ENCODE measurements at regions not wholly inside any gene's neighbourhood (a gene's known extent, or its start where the extent isn't known, plus 50 kb on each side); places are given as distances from the start of the nearest gene placed in this dataset.
"Not testable (repeated sequence)": the region's sequence is repeated elsewhere in the genome, so short reads cannot be mapped to it uniquely, and the experiment has no call there.

DNA sequence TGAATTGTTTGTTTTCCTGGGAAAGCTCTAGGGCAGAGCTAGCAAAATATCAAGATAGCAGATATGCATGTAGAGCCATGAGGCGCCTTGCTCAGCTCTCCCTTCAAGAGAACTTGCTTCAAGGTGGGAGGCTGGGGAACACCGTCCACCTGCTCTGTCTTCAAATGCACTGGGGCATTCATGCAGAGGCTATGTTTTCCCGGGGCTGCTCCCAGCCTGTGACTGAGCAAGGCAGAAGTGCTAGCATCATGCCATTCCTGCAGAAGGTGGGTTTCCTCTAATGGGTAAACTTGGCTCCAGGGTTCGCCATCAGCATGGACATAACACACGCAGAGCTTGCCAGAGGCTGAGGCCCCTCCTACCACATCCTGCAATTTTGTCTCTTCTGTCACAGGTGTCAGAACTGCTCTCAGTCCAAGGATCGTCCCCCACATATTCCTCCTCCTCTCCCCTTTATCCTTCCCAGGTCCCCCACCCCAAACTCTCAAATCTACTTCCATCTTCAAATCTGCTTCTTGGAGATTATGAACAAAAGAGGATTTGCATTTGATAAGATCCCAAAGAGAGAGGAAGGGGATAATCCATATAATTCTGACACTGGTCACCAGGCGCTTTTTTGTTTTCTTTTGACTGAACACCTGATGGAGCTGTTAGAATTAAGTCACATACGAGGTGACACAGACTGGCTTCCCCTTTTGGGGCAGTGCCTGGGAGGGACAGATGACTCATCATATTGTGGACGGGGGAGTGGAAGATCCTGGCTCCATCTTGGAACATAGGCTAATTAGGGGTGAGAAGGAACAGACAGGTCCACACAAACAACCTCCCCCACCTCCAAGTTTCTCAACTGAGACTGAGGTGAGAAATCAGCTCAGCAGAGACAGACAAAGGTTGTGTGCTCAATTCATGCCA is 85.0 kb upstream of the TAF11L2 start:
- Mint-ChIP-seq H3K27me3 (no peaks in the 10 kb centered on the region), H3K9me3 (peaks cover 4% of the 10 kb centered on the region), H3K4me1 (ENCODE audit: low read depth) (no peaks in the 10 kb centered on the region), H3K27ac (no peak overlapping the region), H3K36me3 (no peaks in the 10 kb centered on the region), H3K4me3 (no peak overlapping the region)
- no peak for DNase-seq
- POLR2A ChIA-PET: no interaction called here
- CTCF ChIA-PET: no interaction called here
- intact Hi-C loops (cut with micrococcal nuclease): no loop called here

DNA sequence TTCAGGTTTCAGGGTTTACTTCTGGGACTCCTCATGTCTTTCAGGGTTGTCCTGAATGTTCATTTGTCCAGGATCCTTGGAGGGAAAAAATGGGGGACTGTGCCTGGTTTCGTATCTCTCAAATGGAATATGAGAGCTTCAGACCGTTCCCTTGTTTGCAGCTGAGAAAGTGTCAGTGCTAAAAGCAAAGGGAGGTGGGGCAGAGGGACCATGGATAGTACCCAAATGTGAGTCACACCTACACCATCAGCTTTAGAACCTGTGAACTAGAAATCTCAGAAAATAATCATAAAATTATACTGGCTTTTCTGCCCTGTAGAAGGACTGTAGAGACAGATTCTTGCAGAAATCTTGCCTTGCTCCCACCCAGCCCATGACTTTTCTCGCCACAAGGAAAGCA is 84.3 kb upstream of the TAF11L2 start:
- CTCF ChIA-PET: no interaction called here
- no peak for DNase-seq
- no peak overlapping the region for H3K27ac Mint-ChIP-seq
- H3K4me3 Mint-ChIP-seq: no peak overlapping the region
- H3K4me1 Mint-ChIP-seq (ENCODE audit: low read depth): no peaks in the 10 kb centered on the region
- no peaks in the 10 kb centered on the region for H3K36me3 Mint-ChIP-seq
- H3K9me3 Mint-ChIP-seq: peaks cover 4% of the 10 kb centered on the region
- POLR2A ChIA-PET: no interaction called here
- H3K27me3 Mint-ChIP-seq: no peaks in the 10 kb centered on the region
- intact Hi-C loops (cut with micrococcal nuclease): no loop called here

DNA sequence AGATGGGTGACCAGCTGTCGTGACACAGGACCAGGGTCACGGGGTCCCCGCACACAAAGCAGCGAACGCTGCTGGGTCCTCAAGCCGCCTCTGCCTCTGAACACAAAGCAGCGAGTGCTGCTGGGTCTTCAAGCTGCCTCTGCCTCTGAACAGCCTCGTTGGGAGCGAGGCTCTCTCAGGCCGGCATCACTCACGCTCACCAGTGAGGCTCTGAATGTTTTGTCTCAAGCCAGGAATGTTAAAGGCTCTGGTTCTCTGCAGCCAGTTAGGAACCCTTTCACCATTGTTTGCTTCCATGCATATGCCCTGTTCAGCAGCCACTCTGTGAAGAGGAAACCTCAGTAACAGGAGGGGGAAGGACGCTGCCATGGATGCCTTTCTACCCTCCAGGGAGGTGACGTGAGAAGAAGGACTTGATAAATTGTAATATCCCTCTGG is 82.7 kb upstream of the TAF11L2 start:
- Mint-ChIP-seq H3K9me3 (no peaks in the 10 kb centered on the region), H3K27ac (no peak overlapping the region), H3K36me3 (no peaks in the 10 kb centered on the region), H3K4me3 (no peak overlapping the region), H3K4me1 (ENCODE audit: low read depth) (no peaks in the 10 kb centered on the region), H3K27me3 (no peaks in the 10 kb centered on the region)
- ChIA-PET POLR2A (no interaction called here), CTCF (no interaction called here)
- intact Hi-C loops (cut with micrococcal nuclease): no loop called here
- no peak for DNase-seq

DNA sequence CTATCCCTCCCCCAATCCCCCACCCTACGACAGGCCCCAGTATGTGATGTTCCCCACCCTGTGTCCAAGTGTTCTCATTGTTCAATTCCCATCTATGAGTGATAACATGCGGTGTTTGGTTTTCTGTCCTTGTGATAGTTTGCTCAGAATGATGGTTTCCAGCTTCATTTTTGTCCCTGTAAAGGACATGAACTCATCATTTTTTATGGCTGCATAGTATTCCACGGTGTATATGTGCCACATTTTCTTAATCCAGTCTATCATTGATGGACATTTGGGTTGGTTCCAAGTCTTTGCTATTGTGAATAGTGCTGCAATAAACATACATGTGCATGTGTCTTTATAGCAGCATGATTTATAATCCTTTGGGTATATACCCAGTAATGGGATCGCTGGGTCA is 81.7 kb upstream of the TAF11L2 start:
- intact Hi-C loops (cut with micrococcal nuclease); H3K4me1 Mint-ChIP-seq (ENCODE audit: low read depth); H3K27me3 Mint-ChIP-seq; DNase-seq; H3K27ac Mint-ChIP-seq; H3K9me3 Mint-ChIP-seq; H3K36me3 Mint-ChIP-seq; POLR2A ChIA-PET; CTCF ChIA-PET; H3K4me3 Mint-ChIP-seq: not testable (repeated sequence)

DNA sequence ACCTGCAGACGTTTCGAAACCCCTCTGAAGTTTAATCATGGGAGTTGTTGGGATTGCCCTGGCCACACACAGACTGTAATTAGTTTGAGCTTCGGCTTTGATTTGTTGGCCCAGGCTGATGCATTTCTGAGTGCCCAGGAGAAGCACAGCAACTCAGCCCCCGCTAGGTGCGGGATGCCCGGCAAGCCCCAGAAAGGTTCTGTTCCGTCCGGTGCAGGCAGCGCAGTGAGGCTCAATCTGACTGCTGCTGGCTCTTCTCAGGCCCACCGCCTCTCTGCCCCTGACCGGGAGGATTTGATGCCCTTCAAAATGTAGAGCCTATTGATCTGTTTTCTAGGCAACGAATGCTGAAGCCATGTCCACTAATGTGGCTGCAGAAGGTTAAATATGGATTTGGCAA is 73.4 kb upstream of the TAF11L2 start:
- intact Hi-C loops (cut with micrococcal nuclease): no loop called here
- Mint-ChIP-seq H3K27ac (no peak overlapping the region), H3K9me3 (no peaks in the 10 kb centered on the region), H3K27me3 (no peaks in the 10 kb centered on the region), H3K36me3 (no peaks in the 10 kb centered on the region), H3K4me3 (no peak overlapping the region), H3K4me1 (ENCODE audit: low read depth) (no peaks in the 10 kb centered on the region)
- POLR2A ChIA-PET: no interaction called here
- DNase-seq: no peak
- CTCF ChIA-PET: no interaction called here

DNA sequence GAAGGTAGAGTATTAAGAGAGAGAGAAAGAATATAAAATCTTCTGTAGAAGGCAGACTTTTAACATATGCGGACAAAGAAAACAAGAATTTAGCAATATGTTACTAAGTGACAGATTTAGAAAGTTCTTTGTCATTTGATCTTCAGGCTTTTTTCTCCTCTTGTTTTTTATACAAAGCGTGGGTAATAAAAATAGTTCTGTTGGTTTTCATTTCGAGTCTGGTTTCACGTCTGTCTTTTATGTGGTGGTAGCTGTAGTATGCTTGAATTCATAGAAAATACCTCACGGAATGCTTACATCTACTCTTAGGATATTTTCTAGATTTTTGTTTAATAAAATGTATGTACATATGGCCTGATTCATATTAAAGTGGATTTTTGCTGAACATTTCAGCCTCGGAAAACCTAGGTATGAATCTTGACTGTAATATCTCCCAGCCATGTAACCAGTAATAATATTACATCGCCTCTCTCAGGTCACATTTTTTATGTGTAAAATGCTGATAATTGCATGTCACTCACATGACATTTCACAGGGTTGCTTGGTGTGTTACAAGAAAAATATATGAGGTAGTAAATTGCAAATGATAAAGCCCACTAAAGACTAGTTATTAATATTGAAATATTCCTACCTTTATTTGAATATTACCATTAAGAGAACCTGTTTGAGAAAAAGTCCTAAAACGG is 72.5 kb upstream of the TAF11L2 start:
- POLR2A ChIA-PET: no interaction called here
- intact Hi-C loops (cut with micrococcal nuclease): no loop called here
- CTCF ChIA-PET: no interaction called here
- no peaks in the 10 kb centered on the region for H3K27me3 Mint-ChIP-seq
- H3K36me3 Mint-ChIP-seq: no peaks in the 10 kb centered on the region
- no peak for DNase-seq
- H3K4me1 Mint-ChIP-seq (ENCODE audit: low read depth): no peaks in the 10 kb centered on the region
- H3K9me3 Mint-ChIP-seq: no peaks in the 10 kb centered on the region
- no peak overlapping the region for H3K27ac Mint-ChIP-seq
- no peak overlapping the region for H3K4me3 Mint-ChIP-seq

DNA sequence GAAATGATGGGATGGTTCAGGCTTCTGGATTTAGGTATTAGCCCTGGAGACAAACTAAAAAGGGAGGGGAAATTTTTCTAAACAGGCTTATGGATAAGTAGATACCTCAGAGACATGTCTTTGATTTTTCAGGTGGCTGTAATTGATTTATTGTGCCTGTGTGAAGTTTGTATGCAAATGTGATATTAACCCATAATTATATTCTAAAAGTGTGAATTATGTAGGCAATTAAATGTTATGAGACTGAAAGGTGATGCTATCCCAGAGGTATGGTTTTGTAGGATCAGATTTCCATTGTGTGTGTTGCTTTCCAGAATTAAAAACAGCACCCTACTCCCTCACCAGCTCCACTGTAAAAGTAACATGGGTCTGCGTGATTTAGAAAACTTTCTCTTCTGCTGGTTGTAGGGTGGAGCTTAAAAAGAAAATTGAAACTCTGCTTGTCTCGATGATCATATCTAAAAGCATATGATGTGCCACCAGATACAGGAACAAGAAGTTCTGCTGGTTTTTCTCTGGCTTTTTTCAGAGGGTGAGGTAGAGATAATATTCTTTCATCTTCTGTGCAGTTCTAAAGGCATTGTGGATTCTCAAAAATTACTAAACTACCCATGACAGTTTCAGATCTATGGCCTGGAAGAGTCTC is 71.8 kb upstream of the TAF11L2 start:
- intact Hi-C loops (cut with micrococcal nuclease): no loop called here
- Mint-ChIP-seq H3K4me1 (ENCODE audit: low read depth) (no peaks in the 10 kb centered on the region), H3K9me3 (no peaks in the 10 kb centered on the region), H3K27ac (no peak overlapping the region), H3K36me3 (no peaks in the 10 kb centered on the region), H3K27me3 (no peaks in the 10 kb centered on the region), H3K4me3 (no peak overlapping the region)
- ChIA-PET CTCF (no interaction called here), POLR2A (no interaction called here)
- DNase-seq: no peak

DNA sequence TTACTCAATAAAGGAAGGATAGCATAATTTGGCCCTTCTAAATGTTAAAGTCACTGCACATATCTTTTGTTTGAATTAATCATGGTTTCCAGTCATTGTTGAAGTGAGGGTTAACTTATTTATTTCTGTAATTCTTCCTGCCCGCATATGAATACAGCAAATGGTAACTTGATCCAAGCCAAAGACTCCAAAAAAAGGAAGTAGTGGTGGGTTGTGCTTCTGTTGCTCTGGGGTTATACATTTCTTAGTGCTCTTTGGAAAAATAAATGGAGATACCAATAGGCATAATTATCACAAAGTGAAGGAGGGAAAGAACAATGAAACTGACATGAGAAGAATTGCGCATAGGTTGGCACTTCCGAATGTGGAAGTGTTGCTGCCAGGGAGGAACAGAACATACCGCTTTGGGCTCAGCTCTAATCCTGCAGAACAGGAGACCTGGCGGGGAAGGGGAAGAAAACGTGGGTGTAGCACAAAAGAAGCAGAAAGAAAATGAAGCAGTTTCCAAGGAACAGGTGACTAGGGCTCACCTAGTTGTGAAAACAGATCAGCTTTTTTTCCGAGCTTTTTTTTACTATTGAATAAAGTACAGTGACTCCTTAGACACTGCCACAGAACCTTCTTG is 69.7 kb upstream of the TAF11L2 start:
- ChIA-PET CTCF (no interaction called here), POLR2A (no interaction called here)
- no peak for DNase-seq
- no peaks in the 10 kb centered on the region for H3K4me1 Mint-ChIP-seq (ENCODE audit: low read depth)
- no peak overlapping the region for H3K4me3 Mint-ChIP-seq
- no peaks in the 10 kb centered on the region for H3K27me3 Mint-ChIP-seq
- H3K9me3 Mint-ChIP-seq: no peaks in the 10 kb centered on the region
- intact Hi-C loops (cut with micrococcal nuclease): no loop called here
- no peak overlapping the region for H3K27ac Mint-ChIP-seq
- no peaks in the 10 kb centered on the region for H3K36me3 Mint-ChIP-seq

DNA sequence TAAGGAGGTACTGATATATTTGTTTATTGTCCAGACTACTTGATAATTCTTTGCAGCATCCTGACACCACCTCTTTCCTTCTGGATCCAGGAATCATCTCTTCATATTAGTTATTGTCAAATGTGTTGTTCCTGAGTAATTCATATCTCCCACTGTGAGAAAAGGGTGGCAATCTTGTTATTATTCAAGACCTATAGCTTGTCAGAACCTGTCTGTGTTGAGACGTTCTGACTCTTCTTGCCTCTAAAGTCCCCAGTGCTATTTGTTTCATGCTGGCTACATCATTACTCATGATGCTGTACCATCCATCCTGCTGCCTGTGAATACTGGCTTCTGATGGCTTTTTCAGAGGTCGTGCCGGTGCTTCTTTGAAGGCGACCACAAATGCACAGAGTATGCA is 68.7 kb upstream of the TAF11L2 start:
- no peak overlapping the region for H3K27ac Mint-ChIP-seq
- no peak for DNase-seq
- H3K9me3 Mint-ChIP-seq: no peaks in the 10 kb centered on the region
- H3K27me3 Mint-ChIP-seq: no peaks in the 10 kb centered on the region
- H3K4me1 Mint-ChIP-seq (ENCODE audit: low read depth): no peaks in the 10 kb centered on the region
- H3K36me3 Mint-ChIP-seq: no peaks in the 10 kb centered on the region
- ChIA-PET CTCF (no interaction called here), POLR2A (no interaction called here)
- intact Hi-C loops (cut with micrococcal nuclease): no loop called here
- H3K4me3 Mint-ChIP-seq: no peak overlapping the region

DNA sequence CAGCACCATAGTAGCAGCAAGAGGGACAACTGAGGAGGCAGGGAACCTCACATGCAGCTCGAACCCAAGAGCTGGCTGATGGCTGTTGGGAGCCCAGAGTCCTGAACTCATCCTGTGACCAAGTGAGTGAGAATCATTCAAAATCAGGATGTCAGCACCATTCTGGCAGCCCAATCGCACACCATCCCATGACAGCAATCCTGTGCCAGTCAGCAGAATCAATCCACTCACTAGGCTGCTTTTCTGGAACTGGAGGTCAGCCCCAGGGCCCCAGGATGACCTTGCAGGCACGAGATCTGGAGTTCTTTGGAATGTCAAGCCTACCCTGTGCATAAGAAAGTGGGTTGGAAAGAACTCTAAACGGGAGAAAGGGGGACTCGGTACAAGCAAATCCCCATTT is 67.8 kb upstream of the TAF11L2 start:
- CTCF ChIA-PET: no interaction called here
- Mint-ChIP-seq H3K27me3 (no peaks in the 10 kb centered on the region), H3K27ac (no peak overlapping the region), H3K4me3 (no peak overlapping the region), H3K4me1 (ENCODE audit: low read depth) (no peaks in the 10 kb centered on the region), H3K36me3 (no peaks in the 10 kb centered on the region), H3K9me3 (no peaks in the 10 kb centered on the region)
- POLR2A ChIA-PET: no interaction called here
- DNase-seq: no peak
- intact Hi-C loops (cut with micrococcal nuclease): no loop called here

DNA sequence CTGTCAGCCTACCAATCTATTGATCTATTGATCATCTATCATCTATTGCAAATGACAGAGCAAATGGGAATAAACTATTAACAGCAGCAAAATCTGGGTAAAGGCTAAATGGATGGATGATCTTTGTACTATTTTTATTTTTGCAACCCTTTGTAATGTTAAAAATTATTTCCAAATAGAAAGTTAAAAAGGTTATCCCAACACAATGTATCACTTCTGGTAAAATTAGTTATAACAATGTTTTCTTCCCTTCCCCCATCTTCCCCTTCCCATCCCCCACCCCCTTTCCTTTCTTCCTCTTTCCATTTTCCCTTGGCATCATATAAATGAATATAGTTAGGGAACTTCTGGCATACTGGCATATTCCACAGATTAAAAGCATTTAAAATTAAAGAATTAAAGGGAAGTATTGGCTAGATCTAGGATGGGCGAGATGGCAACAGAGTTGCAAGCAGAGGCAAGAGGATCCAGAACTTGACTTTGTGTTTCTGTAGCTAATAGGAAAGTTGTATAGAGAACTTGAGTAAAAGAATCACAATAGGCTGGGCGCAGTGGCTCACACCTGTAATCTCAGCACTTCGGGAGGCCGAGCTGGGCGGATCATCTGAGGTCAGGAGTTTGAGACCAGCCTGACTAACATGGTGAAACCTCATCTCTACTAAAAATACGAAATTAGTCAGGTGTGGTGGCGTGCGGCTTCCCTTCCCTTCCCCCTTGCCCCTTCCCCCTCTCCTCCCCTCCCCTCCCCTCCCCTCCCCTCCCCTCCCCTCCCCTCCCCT is 66.6 kb upstream of the TAF11L2 start:
- ChIA-PET CTCF (no interaction called here), POLR2A (no interaction called here)
- Mint-ChIP-seq H3K27ac (no peak overlapping the region), H3K4me3 (no peak overlapping the region), H3K4me1 (ENCODE audit: low read depth) (no peaks in the 10 kb centered on the region), H3K9me3 (no peaks in the 10 kb centered on the region), H3K27me3 (no peaks in the 10 kb centered on the region), H3K36me3 (no peaks in the 10 kb centered on the region)
- no peak for DNase-seq
- intact Hi-C loops (cut with micrococcal nuclease): no loop called here

DNA sequence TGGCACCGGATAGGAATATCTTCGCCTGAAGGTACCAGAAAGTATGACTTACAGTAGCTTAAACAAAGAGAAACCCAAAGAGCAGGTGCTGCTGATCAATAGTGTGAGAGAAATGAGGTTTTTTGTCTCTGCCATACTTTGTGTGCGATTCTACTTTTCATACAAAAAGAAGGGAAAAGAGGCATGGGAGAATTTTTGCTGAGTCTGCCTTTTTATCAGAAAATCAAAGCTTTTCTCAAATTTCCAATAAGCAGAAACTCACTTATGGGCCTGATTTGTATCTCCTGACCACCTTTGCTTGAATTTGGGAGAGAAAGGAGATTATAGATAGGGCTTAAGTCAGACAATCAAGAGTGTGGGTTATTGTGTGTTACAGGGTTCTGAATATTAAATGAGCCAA is 65.5 kb upstream of the TAF11L2 start:
- POLR2A ChIA-PET: no interaction called here
- Mint-ChIP-seq H3K27me3 (no peaks in the 10 kb centered on the region), H3K9me3 (no peaks in the 10 kb centered on the region), H3K4me3 (no peak overlapping the region), H3K27ac (no peak overlapping the region), H3K4me1 (ENCODE audit: low read depth) (no peaks in the 10 kb centered on the region), H3K36me3 (no peaks in the 10 kb centered on the region)
- no peak for DNase-seq
- intact Hi-C loops (cut with micrococcal nuclease): no loop called here
- CTCF ChIA-PET: no interaction called here

Data from activated CD4-positive, alpha-beta memory T cell treated with anti-CD3 and anti-CD28 coated beads for 36 hours (primary cell).